ENCODE measurements at regions not wholly inside any gene's neighbourhood (a gene's known extent, or its start where the extent isn't known, plus 50 kb on each side); places are given as distances from the start of the nearest gene placed in this dataset.

DNA sequence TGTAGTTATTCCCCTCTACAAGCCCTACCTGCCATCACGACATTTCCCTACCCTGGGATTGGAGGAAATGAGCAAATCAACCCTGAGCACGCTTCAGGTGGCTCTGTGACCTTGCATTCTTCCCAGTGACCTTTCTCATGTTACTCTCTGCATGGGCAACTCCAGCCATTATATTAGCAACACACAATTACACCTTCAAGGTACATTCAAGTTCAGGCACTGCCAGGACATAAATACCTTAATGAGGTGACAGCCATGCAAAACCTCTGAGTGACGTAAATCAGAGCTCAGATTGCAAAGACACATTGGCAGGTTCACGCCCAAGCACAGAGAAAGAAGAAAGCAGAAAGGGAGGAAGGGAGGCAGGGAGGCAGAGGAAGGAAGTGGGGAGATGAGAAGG lies 68.7 kb upstream of the ALK start:
- H3K27ac ChIP-seq: no peak overlapping the region
- intact Hi-C loops (cut with DNase I; ENCODE audit: low total_unique reads): no loop called here
- DNase-seq (ENCODE audit: low spot score in 2 of 2): no peak
- H3K4me1 ChIP-seq: no peaks in the 10 kb centered on the region
- H3K9me3 ChIP-seq: no peaks in the 10 kb centered on the region
- no peaks in the 10 kb centered on the region for H3K27me3 ChIP-seq
- TF ChIP-seq POLR2AphosphoS5 (IDR thresholded peaks at IDR 0.05) (no peak), POLR2A (IDR thresholded peaks at IDR 0.05) (no peak)
- TF ChIP-seq, protein P1, sequence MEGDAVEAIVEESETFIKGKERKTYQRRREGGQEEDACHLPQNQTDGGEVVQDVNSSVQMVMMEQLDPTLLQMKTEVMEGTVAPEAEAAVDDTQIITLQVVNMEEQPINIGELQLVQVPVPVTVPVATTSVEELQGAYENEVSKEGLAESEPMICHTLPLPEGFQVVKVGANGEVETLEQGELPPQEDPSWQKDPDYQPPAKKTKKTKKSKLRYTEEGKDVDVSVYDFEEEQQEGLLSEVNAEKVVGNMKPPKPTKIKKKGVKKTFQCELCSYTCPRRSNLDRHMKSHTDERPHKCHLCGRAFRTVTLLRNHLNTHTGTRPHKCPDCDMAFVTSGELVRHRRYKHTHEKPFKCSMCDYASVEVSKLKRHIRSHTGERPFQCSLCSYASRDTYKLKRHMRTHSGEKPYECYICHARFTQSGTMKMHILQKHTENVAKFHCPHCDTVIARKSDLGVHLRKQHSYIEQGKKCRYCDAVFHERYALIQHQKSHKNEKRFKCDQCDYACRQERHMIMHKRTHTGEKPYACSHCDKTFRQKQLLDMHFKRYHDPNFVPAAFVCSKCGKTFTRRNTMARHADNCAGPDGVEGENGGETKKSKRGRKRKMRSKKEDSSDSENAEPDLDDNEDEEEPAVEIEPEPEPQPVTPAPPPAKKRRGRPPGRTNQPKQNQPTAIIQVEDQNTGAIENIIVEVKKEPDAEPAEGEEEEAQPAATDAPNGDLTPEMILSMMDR (IDR thresholded peaks at IDR 0.05): no peak
- no peak overlapping the region for H3K4me3 ChIP-seq
- H3K36me3 ChIP-seq: no peaks in the 10 kb centered on the region

- no peak for DNase-seq (ENCODE audit: low spot score in 2 of 2)
- Histone ChIP-seq H3K9me3 (no peaks in the 10 kb centered on the region), H3K27ac (no peak overlapping the region), H3K36me3 (no peaks in the 10 kb centered on the region), H3K27me3 (no peaks in the 10 kb centered on the region), H3K4me1 (no peaks in the 10 kb centered on the region), H3K4me3 (no peak overlapping the region)
- TF ChIP-seq, protein P1 (IDR thresholded peaks at IDR 0.05): no peak
- TF ChIP-seq POLR2AphosphoS5 (IDR thresholded peaks at IDR 0.05): no peak
- TF ChIP-seq POLR2A (IDR thresholded peaks at IDR 0.05): no peak
- intact Hi-C loops (cut with DNase I; ENCODE audit: low total_unique reads): no loop called here
These were observed 69.7 kb upstream of the ALK start for GRCh38 chr2:29991086-29991485.

GRCh38 chr2:29995241-29995640 lies 73.9 kb upstream of the ALK start:
- H3K36me3 ChIP-seq: no peaks in the 10 kb centered on the region
- intact Hi-C loops (cut with DNase I; ENCODE audit: low total_unique reads): no loop called here
- no peaks in the 10 kb centered on the region for H3K4me1 ChIP-seq
- no peaks in the 10 kb centered on the region for H3K27me3 ChIP-seq
- no peak overlapping the region for H3K27ac ChIP-seq
- DNase-seq (ENCODE audit: low spot score in 2 of 2): no peak
- peaks cover 2 to 10% of the 10 kb centered on the region in 2 donors for H3K9me3 ChIP-seq
- H3K4me3 ChIP-seq: no peak overlapping the region
- TF ChIP-seq POLR2A (IDR thresholded peaks at IDR 0.05): no peak
- TF ChIP-seq, protein P1 (IDR thresholded peaks at IDR 0.05): no peak
- TF ChIP-seq POLR2AphosphoS5 (IDR thresholded peaks at IDR 0.05): no peak

GRCh38 chr2:30003128-30003527 lies 81.7 kb upstream of the ALK start:
- TF ChIP-seq POLR2A (IDR thresholded peaks at IDR 0.05) (no peak), POLR2AphosphoS5 (IDR thresholded peaks at IDR 0.05) (no peak)
- TF ChIP-seq, protein P1 (IDR thresholded peaks at IDR 0.05): no peak
- H3K36me3 ChIP-seq: no peaks in the 10 kb centered on the region
- no peaks in the 10 kb centered on the region for H3K4me1 ChIP-seq
- H3K9me3 ChIP-seq: peaks cover 2 to 10% of the 10 kb centered on the region in 2 donors
- H3K4me3 ChIP-seq: no peak overlapping the region
- H3K27ac ChIP-seq: no peak overlapping the region
- no peak for DNase-seq (ENCODE audit: low spot score in 2 of 2)
- H3K27me3 ChIP-seq: no peaks in the 10 kb centered on the region
- intact Hi-C loops (cut with DNase I; ENCODE audit: low total_unique reads): loop anchor here (5.0 kb wide), 1 partner anchor 561 kb away; no protein-coding TSS in a partner anchor

DNA sequence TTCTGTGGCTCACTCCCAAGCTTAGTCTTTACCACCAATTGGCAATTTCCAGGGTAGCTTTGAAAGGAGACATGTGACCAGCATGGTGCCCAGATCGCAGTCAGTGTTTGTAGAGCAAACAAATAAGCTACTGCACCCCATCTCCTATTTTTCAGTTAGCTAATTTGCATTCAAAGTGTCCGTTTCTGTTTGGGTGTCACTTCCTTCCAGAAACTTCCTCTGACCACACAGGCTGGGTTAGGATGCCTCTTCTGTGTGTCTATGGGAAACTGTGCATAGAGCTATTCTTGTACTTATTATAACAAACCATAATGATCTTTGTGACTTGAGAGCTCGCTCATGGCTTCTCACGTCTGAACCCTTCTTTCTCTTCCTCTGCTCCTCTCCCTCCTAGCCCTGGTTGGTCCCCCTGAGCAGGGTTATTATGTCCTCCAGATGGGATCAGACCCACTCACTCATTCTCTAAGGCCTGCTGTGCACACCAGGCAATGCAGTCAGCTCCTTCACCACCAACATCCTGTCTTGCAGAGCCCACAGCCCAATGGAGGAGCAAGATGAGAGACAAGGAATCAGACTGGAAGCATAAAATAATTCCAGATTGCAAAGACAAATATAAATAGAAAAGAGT lies 101.2 kb upstream of the ALK start:
- H3K27ac ChIP-seq: no peak overlapping the region
- intact Hi-C loops (cut with DNase I; ENCODE audit: low total_unique reads): no loop called here
- H3K9me3 ChIP-seq: no peaks in the 10 kb centered on the region
- no peaks in the 10 kb centered on the region for H3K36me3 ChIP-seq
- DNase-seq (ENCODE audit: low spot score in 2 of 2): no peak
- TF ChIP-seq POLR2A (IDR thresholded peaks at IDR 0.05) (no peak), POLR2AphosphoS5 (IDR thresholded peaks at IDR 0.05) (no peak)
- TF ChIP-seq, protein P1 (IDR thresholded peaks at IDR 0.05): no peak
- H3K4me1 ChIP-seq: peaks cover 0 to 6% of the 10 kb centered on the region in 2 donors
- H3K4me3 ChIP-seq: no peak overlapping the region
- H3K27me3 ChIP-seq: peaks cover 0 to 8% of the 10 kb centered on the region in 2 donors
